ENCODE measurements at regions not wholly inside any gene's neighbourhood (a gene's known extent, or its start where the extent isn't known, plus 50 kb on each side); places are given as distances from the start of the nearest gene placed in this dataset.

DNA sequence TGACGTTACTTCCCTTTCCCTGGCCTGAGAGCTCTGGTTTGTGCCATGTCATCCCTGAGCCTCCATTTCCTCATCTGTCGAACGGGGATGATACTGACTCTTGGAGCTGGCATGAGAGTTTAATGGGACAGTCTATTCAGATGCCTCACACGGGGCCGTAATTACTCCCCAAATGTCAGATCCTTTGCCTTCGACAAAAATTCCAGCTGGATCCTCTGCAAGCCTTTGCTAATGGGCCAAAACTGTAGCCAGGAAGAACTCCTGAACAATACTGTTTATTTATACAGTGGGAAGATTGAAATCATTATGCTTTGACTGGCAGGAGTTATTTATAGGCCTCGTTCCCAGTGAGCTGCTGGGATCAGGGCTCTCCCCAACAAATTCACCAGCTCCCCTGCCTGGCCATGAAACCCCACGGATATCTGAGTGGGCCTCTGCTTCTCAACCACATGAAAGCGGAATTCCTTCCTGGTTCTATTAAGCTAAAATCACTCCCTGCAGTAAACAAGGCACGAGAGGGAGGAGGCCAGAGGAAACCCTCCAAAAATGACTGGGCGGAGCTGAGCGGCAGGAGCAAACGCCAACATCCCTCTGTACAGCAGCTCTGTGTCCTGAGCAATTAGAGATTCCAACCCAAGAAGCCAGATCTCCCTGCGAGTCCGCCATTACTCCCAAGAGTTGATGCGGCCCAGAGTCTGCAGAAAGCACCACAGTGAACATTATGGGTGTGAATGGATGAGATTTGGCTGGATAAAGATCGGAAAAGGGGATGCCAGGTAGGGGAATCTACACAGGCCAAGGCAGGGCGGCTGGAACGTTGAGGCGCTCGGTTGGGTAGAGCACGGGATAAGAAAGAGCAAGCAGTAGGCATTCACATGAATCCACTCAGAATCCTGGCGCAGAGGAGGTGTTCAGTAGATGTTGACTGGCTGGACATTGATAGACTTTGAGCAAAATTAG lies 326.1 kb downstream of the BCL11B start:
- no peak for DNase-seq (ENCODE audit: low read depth)

DNA sequence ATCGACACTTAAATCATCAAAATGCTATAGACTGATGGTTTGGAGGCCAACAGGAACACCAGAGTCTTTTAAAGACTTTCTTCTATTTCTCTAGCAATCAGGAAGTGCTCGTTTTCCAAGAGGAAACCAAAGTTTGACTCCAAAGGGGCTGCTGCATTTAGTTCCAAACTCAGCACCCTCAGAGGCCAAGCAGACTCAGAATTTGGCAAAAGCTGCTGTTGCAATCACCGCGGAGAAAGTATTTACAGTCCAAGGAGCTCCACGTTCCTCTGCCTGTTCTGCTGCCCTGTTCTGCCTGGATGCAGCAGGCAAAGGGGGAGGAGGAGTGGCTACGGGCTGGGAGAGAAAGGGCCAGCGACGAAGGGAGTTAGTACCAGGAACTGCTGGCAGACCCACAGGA lies 325.1 kb downstream of the BCL11B start:
- DNase-seq (ENCODE audit: low read depth), result no peak

DNA sequence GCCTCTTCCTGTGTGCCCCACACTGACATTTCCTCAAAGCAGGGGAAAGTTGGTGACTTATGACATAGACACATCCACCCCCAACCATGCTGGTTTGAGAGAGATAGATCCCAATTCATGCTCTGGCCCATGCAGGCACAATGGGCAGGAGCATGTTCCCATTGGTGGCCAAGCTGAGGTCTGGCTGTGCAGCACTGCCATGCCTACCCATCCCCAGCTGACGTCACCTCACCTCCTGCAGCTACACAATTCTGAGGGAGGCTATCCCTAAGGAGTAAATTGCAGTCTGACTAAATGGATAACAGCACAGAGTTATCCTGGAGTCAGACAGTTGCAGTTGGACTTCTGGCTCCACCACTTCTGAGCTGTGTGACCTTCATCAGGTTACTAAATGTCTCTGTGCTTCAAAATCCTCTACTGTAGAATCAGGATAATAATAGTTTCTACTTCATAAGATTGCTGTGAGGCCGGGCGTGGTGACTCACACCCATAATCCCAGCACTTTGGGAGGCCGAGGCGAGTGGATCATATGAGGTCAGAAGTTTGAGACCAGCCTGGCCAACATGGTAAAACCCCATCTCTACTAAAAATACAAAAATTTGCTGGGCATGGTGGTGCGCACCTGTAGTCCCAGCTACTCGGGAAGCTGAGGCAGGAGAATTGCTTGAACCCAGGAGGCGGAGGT lies 323.9 kb downstream of the BCL11B start:
- DNase-seq (ENCODE audit: low read depth), result no peak

DNA sequence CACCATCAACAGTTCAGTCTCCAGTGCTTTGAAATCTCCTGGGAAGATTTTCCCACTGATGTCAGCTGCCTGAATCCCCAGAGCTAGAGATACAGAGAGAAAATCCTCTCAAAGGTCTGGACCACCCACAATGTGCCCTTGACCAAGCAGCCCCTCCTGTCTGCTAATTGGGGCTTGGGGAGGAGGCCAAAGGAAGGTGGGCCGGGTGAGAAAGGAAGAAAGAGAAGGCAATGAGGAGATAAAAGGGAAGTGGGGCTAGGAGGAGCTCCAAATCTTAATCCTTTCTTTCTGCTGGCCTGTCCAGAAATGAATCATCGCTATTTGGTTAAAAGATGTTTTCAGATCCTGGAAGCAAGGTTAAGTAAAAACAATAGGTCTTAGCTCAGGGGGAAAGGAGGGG lies 322.9 kb downstream of the BCL11B start:
- no peak for DNase-seq (ENCODE audit: low read depth)

DNA sequence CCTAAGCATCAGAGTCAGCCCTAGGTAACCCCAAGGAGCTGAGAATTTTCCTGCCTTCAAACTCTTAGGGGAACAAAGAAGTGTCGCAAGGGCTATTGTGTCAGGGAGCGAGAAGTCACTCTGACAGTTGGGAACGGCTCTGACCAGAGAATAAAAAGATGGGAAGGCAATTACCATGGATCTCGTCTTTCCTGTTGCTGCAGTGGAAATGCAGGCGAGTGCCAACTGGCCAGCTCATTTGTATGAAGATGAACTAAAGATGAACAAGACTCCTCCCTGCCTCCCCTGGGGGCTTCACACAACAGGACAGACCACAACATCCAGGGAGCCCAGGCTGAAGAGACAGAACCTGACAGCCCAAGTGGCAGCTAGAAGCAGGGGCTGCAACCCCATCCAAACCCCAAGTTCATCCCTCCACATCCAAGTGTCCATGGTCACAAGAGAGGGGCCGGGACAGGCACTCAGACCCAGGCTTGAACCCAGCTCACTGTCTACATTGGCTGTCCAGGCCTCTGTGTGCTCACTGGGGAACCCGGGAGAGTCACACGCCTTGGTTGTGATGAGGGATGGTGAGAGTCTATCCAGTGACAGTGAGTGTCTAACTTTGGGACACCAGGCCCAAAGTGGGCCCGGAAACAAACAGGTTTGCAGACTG lies 322.4 kb downstream of the BCL11B start:
- DNase-seq (ENCODE audit: low read depth), result no peak

DNA sequence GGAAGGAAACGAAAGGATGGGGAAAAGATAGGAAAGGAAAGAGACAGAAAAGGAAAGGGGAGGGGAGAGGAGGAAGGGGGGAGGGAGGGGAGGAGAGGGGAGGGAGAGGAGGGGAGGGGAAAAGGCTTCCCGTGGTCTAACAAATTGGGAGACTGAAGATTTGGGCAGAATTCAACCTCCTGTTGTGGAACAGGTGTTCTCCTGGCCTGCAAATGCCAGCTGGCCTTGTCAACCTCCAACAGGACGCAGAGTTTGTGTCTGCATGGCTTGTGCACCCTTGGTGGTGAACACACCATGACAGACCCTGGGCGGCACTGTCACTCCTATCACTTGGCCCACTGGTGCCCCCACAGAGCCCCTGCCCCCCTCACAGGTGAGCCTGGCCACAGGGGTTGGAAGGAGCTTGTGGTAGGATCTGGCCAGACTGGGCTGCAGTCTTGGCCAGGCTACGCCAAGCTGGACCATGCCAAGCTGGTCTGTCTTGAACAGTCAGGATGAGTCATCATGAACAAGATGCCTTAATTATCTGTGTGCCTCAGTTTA lies 321.6 kb downstream of the BCL11B start:
- no peak for DNase-seq (ENCODE audit: low read depth)

DNA sequence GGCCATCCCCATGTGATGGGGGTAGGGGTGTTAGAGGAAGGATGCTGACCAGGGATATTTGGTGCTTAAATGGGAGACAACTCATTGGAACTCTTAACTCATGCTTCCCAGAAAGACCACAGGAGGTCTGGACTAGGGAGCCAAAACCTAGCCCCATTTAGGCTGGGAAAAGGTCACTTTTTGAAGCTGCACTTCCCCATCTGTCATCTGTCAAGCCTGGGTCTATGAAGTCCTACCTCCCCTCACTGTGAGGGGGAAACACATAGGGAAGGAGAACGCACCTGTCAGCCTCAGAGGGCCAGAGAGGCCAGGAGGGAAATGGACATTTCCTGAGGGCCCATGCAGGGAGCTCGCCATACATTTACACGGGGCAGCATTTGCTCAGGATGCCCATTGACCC lies 321.0 kb downstream of the BCL11B start:
- DNase-seq (ENCODE audit: low read depth), result no peak

DNA sequence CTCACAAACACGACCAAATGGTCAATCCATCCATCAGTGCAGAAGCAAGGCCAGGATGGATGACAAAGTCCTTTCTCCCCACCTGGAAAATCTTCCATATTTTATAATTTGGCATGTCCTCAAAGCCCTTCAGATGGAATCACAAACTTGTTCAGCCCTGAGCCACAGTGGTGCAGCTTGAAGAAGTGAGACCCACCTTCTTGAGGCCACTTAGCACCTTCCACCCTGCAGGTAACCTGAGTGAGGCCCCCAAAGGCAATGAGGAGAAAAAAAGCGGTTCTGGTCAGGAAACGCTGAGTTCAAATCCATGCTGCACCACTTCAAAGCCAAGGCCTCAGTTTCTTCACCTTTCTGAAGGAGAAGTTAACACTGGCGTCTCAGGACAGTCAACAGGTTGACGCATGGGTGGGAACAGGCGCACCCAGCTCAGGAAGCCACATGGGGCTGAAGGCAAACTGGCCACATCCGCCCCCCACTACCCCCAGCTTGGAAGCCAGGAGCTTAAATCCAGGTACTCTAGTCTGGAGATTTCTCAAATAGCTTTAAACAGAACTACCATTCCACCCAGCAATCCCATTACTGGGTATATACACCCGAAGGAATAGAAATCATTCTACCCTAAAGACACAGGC lies 320.4 kb downstream of the BCL11B start:
- DNase-seq (ENCODE audit: low read depth), result no peak

DNA sequence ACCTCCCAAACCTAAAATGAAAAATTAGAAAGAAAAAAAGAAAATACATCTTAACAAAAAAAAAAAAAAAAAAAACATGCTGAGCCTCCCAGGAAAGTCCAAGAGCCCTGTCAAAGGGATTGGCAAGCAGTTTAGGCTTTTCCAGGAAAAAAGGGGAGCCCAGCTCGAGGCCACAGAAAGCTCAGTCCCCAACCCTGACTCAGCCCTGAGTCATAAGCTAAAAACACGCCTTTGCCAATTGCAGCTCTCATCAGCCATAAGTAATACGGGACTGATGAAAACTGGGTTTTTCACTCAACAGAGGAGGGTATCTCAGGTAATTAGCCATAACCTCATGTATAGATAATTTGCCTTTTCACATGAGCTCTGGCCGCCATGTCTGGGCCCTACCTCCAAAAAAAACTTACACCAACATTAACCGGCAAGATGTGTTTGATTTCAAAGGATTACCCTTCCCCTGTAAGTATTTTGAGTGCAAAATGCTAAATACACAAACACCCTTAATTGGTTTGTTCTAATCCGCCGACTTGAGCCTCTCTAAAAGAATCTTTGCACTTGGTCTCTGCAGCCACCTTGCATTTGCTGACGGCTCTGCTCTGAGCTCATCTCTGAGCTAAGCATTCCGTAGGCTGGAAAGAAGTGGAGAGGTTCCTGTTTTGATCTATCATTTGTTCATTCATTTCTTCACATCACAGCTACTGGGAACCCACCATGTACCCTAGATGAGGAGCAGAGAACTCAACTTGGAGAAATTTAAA lies 319.2 kb downstream of the BCL11B start:
- no peak for DNase-seq (ENCODE audit: low read depth)

DNA sequence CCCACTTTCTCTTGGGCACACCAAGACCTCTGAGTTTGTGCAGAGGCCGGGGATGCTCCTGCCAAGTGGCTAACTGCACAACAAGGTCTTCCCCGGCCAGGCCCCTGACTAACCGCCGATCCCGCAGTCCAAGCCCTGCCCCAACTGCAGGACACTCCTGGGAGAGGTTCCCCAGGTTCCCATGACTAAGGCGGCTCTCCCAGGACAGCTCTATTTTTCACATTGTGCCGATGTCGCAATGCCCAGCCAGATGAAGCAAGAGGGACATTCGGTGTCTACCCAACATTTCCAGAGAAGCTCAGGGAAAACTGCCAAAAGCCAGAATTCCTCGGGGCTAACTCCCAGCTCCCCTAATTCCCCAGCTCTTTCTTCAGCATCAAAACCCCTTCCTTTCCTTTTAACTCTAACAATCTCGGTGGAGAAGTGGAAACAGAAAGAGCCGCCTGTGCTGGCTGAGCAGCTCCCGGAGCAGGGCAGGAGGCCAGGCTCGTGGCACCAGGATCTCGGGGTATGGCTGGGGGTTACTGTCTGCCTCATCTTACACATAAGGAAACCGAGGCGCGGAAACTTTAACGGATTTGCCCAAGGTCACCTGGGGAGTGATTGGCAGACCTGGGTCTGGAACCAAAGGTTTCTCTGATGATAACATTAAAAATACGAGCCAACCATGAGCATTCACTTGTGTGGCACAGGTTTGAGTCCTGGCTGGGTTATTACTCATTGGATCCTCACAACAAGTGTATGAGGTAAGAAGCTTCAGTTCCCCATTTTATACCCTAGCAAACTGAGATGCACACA lies 318.2 kb downstream of the BCL11B start:
- no peak for DNase-seq (ENCODE audit: low read depth)

DNA sequence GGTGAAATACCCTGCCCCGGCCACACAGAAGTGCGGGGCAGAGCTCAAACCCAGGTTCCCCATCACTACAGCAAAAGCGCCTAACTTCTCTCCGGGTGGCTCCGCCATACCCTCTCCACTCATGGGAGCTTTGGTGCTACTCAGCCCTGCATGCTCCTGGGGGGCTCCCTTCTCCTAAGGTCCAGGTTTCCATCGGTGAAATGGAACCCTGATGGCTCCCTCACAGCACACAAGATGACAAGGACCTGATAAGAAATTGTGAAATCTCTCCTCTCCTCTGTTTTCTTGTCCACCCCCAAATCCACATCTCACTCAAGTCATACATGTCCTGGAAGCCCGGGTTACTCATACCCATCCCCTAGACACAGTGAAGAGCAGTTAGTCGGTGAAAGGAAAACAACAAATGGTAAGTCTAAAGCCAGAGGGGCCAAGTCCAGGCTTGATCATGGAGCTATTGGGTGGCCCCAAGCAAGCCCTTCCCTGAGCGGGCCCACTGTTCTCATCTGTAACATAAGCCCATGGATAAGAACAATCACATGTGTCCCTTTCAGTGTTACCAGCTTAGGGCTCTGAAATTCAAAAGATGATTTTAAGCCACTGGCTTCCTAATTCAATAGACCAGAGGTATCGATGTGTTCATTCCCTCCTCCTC lies 317.5 kb downstream of the BCL11B start:
- DNase-seq (ENCODE audit: low read depth), result no peak

DNA sequence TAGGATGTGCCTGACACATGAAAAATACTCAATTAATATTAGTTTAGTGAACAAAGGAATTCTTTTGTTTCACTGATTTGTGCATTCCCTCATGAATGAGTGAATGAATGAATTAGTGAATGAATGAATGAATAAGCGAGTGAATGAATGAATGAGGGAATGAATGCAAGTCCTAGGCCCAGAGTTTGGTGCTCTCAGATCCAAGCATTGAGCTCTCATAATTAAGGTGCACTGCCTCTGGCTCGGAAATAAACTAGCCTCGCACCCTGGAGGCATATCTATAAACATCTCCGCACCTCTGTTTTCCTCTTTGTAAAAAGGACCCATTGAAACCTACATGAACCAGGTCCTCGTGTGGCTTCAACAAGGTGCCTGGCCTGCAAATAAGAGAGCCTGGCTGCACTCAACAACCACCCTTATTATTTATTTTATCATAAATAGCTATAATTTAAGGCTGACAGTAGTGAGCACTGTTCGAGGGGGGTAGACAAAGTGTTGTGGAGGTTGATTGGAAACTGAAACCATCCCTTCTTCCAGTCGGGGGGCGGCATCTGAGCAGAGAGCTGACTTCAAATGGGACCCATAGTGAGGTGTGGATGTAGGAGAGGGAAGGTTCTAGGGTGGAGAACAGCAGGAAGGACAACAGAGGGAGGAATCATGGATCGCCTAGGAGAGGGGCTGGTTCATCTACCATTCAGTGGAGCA lies 316.8 kb downstream of the BCL11B start:
- DNase-seq (ENCODE audit: low read depth), result no peak

DNA sequence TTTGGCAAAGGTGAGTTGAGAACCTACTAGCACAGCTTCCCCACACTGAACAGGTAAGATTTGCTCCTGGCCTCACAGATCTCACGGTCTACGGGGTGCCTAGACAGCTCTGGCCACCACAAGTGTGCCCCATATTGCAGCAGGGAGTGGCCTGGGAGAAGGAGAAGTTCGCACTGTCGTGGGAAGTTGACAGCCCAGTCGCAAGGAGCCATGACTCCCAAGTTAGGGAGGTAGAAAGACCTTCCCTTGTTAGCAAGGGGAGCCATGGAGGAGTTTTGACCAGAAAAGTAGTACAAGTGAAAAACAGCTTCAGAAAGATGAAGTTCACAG lies 316.3 kb downstream of the BCL11B start:
- no peak for DNase-seq (ENCODE audit: low read depth)

DNA sequence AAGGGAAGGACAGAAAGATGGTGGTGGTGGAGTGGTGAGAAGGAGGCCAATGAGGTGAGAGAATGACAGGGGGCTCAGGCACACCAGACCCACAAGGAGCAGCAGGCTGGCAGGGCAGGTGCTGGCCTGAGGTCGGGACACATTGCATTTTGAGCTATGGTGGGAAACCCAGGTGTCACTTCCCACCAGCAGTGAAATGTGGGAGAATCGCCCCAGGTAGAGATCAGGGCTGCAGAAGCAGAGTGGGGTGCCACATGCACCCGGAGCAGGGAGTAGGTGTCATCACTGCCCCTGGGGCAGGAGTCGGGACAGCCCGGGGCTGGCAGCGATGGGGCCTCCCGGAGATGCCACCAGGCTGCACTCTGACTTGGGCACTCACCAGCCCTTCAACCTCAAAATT lies 315.8 kb downstream of the BCL11B start:
- DNase-seq (ENCODE audit: low read depth), result no peak

DNA sequence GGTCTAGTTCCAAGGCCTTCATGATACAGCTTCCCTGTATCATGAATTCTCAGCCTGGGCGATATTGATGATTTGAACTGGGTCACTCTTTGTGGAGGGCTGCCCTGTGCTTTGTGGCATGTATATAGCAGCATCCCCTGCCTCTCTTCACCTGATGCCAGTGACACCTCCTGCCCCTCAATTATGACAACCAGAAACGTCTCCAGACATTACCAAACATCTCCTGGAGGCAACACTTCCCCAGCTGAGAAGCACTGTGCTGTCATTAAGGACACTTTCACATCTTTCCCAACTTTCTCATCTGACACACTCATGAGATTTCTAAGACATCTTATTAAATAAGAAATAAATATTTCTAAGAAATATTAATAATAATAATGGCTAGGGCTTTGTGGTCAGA lies 315.3 kb downstream of the BCL11B start:
- DNase-seq (ENCODE audit: low read depth), result no peak

DNA sequence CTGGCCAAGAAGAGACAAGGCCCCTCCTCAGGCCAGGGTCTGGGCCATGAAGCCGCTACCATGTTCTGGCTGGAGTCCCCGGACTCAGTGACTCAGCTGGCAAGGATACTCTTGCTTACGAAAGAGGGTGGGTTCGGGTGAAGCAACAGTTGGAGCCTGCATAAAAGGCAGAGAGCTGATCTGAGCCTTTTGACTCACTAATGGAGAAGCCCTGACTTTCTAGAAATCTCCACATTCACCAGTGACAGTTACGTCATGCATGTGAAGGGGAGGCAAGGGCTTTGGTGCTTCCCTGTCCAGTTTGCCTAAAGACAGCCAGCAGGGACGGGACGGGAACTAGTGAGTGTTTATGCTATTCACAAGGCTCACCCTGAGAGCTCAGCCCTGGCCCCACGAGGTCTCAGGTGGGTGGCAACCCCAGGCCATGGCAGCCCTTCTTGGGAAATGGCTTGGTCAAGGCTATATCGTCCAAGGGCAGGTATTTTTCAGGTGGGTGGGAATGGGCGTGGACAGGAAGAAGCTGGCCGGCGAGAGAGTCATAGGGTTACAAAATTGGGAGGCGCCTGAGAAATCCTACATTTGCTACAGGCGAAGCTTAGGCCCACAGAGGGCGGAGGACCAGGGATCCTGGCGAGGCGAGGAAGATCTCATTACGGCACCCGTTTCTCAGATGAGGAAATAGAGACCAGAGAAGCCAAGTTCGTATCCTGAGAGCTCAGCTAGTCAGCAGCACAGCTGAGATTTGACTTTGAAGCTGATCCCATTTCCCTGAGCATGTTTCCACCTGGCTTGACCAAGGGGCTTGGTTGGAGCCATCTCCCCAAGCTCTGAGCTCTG lies 314.6 kb downstream of the BCL11B start:
- no peak for DNase-seq (ENCODE audit: low read depth)

DNA sequence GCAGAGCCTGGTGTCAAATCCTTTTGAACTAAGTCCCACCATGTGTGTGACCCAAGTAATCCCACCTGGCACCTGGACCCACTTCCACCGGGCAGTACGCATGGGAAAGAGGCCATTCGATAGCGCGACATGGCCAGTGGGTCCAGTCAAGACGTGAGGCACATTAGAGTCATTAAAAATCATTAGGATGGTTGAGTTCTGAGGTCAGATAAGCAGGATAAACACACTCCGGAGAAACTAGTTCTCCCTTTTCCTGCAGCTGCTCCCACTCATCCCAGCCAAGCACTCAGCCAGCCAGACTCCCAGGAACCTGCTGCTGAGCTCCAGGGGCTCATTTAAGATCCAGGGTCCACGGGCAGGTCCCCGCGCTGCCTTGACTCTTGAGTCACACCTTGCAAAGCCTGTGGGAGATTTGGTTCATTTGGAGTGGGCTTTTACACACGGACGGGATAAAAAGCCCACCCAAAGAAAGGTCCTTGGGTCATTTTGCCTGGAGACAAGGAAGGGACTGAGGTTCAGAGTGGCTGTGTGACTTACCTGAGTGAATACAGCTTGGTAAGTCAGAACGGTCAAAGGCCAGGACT lies 313.9 kb downstream of the BCL11B start:
- no peak for DNase-seq (ENCODE audit: low read depth)

DNA sequence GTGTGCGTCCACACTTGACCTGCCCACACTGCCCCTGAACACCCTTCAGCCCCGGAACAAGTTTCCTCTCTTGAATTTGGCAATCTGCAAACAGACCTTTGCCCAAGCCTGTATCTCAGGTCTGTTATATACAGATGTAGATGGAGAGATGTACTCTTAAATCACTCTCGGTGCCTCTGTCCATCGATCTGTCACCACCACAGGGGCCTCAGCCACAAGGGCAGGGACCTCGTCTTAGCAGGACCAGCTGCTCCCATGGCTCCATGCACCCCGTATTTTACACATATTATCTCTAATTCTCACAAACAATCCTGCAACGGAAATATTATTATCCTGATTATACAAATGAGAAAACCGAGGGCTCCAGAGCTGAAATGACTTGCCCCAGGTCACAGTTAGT lies 313.4 kb downstream of the BCL11B start:
- no peak for DNase-seq (ENCODE audit: low read depth)

Data from HS-5 (cell line).